HG02763 (cell line): ENCODE measurements at regions not wholly inside any gene's neighbourhood (a gene's known extent, or its start where the extent isn't known, plus 50 kb on each side); places are given as distances from the start of the nearest gene placed in this dataset.
"Not testable (repeated sequence)": the region's sequence is repeated elsewhere in the genome, so short reads cannot be mapped to it uniquely, and the experiment has no call there.

Experiments used
- ATAC-seq: cut with Tn5 transposase; IDR thresholded peaks from one replicate; pipeline ENCODE4 v1.9.1; 2021; ENCODE audit warnings: mild to moderate bottlenecking, moderate library complexity; ENCODE audit not compliant: unreplicated experiment

DNA sequence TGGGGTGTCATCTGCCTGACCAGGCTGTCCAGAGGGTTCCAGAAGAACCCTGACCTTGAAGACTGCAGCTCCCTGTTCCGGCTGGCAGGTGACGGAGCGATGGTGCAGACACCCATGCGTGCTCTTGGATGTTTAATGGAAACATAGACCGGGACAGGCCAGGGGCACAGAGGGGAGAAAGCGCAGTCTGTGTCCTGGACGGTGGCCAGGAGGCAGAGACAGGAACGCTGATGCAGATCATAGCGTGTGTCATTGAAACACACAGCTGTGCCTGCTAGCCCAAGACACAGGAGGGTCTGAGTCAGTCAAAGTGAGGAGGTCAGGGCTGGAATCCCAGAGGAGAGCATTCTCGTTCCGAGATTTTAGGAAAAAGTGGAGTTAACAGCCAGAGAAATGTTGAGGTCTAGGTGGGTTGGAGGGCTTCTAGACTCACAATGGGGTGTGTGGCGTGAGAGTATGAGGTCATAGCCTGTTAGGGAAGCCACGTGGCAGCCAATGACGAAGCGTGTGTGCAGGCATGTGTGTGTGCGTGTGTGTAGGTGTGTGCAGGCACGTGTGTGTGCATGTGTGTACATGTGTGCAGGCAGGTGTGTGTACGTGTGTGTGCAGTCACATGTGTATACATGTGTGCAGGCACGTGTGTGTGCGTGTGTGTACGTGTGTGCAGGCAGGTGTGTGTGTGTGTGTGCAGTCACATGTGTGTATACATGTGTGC, 167.0 kb downstream of the ERMARD start:
- no peak for ATAC-seq

DNA sequence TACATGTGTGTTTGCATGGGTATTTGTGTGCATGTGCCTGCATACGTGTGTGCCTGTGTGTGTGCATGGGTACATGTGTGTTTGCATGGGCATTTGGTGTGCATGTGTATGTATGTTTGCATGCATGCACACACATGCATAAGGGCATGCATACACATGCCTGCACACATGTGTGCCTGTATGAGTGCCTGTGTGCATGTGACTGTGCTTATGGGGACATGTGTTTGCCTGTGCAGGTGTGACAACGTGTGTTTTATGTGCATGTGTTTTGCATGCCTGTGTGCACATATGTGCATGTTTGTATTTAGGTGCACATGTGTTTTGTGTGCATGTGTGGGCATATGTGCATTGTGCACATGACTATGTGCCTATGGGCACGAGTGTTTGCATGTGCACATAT, 165.7 kb downstream of the ERMARD start:
- no peak for ATAC-seq

DNA sequence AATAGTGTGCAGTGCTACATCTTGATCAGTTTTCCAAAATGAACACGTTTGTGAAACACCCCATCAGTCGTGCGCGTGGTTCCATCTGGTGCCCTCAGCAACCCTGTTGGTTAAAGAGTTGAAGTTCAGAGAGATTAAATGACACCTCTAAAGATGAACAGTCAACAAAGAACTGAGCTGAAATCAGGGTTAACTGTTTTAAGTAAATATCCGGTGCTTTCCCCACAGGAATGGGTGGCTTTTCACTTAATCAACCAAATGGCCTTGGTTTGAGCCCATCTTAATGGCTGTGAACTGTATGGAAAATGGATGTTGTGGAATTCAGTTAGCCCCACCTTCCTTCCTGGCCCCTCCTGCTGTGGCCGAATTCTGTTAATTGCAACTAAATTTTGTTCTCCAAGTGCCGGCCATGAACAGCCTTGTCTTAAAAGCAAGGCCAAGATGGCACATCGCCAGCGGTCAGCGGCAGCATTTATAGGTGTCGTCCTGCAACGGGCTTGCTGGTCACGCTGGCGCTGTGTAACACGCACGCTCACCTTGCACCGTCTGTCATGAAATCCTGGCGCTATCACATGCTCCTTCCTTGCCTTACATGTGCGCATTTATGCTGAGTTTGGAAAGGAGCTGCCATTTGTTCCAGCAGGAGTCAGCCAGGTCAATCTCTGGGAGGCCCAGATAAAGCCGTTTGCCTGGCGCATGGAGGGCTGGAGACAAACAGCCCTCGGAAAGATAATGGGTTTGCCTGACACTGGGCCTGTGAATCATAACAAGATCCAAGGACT, 164.5 kb downstream of the ERMARD start:
- no peak for ATAC-seq

DNA sequence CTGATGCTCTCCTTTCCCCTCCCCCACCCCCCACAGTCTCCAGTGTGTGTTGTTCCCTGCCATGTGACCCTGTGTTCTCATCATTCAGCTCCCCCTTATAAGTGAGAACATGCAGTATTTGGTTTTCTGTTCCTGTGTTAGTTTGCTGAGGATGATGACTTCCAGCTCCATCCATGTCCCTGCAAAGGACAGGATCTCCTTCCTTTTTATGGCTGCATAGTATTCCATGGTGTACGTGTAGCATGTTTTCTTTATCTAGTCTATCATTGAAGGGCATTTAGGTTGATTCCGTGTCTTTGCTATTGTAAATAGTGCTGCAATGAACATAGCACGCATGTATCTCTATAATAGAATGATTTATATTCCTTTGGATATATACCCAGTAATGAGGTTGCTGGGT, 162.3 kb downstream of the ERMARD start:
- not testable (repeated sequence) for ATAC-seq

DNA sequence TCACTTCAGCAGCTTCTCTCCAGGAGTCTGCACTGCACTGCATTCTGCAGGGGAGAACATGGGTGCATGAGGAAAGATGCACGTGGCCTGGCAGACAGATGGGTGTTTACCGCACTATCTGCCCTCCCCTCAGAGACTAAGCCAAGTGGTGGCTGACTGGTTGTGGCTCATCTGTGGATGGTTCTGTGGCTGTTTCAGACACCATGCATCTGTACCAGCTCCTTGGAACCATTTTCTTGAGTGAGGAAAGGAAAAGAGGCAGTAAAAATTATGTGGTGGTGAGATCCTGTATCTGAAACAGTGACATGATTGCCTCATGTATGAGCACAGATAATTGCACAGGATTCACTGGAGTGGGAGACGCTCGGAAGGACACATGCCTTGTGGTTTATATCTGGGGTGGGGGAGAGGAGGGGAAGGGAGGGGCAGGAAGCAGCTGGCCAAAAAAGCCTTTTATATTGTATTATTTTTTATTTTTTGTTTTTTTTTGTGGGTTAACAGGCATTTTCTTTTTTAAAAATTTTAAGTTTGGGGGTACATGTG, 161.7 kb downstream of the ERMARD start:
- ATAC-seq: no peak

DNA sequence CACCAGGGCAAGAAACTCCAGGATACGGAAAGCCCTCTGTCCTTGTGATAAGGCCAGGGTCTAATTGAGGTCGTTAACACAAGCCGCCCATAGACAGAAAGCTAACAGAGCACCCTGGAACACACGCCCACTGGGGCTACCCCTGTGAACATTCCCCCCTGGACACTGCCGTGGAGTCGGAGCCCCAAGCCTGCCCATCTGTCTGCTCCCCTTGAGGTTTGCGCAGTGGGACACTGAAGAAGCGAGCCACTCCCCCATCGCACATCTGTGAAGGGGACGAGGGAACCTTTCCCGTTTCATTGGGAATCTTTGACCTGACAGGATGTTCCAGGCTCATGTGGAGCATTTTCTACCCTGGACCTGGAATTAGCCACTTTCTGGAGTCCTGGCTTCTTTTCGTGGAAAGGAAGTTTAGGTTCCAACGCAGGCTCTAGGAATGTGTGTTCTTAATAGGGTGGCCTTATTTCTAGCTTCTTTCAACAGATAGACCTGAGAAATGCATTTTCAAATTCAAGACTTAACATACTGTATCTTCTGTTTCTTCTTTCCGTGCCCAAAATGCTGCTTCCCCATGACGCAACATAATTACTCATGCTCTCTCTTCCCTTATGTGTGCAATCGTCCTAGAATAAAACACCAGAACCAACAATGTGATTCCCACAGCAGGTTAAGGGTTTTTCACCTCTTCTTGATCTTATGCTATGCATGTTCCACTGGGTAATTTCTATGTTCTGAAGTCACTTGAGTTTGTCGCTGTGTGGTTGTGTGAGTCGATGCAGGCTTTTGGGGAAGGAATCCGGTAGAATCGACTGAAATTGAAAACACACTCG, 161.1 kb downstream of the ERMARD start:
- no peak for ATAC-seq

DNA sequence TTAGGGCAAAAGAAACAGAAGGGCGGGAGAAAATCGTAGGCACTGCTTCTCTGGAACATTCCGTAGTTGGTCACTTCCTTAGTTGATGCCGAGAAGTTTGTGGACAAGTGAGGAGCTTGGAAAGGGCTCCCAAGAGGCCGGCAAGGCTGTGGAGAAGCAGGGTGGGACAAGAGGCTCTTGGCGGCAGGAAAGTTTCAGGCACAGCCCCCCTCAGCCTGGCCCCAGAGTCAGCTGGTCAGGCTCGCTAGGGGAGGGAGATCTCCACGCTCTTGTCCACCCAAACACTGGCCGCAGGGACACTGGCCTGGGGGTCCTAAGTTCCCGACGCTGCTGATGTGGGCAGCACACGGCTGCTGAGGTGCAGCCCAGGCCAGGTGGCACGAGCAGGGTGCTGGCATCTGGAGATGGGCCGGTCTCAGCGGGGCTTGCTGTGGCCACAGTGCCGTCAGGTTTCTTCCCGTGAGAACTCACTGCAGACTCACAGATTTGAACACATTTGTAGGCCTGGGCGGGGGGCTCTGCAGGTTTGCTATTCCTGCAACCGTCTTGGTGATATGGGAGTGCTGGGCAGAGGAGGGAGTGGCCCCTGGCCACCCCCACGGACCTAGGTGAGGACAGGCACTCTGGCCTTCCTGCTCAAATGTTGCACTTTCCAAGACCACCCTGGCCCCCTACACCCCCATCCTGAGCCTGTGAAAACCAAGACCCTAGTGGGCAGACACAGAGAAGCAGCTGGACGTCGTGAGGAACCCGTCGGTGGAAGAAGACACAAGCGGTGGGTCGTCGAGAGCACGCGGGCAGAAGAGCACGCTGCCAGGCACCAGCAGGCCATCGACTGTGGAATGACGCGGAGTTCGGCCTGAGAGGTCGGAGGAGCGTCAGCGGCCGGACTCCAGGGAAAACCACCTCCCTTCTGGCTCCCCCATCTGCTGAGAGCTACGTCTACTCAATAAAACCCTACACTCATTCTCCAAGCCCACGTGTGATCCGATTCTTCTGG, 160.1 kb downstream of the ERMARD start:
- no peak for ATAC-seq

DNA sequence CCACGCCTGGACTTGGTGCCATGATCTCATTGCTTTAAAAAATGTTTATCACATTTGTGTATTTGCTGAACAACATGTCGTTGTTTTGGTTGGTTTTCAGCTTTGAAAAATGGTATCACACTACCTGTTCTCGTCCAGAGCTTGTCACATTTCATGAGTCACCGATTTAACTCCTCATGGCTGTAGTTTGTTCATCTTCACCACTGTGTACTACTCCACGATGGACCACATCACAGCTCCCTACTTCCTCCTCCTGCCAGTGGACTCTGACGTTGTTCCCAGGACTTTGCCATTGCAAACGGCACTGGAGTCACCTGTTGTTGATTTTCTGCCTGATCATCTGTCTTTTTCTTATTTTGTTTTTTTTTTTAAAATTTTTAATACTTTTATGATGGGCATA, 157.7 kb downstream of the ERMARD start:
- no peak for ATAC-seq

DNA sequence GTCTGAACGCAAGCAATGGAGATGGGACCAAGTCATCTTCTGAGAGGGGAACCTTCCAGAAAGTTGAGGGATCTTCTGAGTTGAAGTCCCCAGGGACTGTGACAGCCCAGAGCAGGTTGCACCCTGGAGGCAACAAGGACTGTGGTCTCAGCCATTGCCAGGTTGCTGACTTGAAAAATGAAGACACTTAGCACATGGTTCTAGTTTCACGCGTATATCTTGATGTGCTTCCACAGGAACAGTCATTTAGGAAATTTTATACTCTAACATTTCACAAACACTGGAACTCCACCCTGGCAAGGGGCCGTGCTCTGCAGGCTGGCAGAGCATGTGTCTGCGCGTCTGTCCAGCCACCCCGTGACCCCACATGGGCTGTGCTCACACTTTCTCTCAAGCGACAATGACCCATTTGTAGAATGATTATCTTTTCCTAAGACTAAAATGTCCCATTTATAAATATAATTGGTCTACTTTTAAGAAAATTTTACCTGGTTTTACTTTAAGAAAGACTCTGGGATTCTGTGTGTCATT, 157.0 kb downstream of the ERMARD start:
- no peak for ATAC-seq

DNA sequence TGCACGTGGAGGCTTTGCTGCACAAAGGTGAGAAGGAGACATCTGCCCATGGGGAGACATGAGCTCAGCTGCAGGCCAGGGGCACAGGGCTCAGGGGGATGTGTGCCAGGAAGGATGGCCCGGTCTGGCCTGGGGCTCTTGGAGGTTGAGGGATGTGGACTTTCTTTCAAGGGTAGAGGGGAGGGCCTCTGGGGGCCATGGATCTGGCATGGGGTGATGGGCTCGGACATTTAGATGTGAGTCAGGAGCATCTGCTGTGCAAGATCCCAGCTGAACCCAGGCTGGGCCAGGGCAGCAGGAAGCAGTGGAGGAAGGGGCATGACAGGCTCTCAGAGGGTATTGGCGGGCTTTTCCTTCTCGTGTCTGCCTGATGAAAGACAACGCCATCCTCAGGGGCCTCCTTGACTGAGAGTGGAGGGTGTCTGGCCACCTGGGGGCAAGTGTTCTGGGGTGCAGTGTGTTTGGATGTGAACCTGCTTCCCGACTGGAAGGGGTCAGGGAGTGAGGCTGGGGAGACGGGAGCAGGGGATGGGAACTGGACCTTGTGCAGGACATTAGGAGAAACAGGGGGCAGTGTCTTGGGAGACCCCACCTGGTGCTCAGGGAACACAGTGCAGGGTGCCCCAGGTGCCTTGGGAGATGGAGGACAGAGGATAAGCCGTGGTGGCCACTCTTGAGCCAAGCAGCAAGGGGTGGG, 156.1 kb downstream of the ERMARD start:
- ATAC-seq: no peak

DNA sequence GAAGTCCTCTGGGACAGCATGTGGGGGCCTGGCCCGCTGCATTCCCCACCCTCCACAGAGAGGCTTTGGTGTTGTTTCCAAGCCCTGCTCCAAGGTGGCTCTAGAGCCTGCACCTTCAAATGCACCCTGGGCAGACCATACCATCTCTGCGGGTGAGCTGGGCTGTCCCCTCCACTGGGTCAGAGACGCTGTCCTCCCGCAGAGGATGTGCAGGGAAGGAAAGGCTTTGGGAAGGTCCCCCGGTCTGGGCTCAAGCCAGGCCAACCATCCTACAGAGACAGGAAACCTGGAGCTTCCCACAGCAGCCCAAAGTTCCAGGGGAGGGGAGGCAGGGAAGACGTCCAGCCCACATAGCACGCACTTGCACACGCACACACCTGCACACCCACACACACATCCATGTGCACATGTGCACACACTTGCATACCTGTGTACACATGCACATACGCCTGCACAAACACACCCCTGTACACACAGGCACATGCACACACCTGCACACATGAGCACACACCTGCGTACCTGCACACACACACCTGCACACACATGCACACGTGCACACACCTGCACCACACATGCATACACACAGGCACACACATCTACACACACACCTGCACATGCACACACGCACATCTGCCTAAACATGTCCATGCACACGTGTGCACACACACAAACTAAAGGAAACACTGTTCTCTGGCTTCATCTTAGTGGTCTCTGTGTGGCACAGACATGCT, 155.4 kb downstream of the ERMARD start:
- ATAC-seq: no peak

DNA sequence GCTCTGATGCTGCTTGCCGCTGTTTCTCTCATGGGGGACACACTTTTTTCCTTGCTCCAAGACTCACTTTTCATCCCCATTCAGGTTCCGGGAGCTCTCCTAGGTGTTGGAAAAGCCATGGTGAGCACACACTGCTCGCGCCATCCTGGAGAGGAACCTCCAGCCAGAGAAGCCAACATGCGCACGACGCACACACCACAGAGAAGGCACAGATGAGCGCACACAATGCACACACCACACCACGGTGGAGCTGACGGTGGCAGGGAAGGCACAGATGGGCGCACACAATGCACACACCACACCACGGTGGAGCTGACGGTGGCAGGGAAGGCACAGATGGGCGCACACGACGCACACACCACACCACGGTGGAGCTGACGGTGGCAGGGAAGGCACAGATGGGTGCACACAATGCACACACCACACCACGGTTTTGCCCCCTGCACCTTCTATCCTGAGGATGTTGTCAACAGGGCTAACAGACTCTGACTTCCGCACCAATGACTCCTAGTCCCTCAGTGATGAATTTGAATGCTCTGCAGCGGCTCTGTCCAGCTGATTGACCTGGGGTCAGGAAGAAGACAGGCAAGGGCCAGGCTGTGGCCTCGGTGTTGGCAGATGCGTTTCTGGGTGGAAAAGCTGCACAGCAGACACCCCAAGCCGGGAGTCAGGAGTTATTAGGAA, 154.7 kb downstream of the ERMARD start:
- ATAC-seq: no peak

DNA sequence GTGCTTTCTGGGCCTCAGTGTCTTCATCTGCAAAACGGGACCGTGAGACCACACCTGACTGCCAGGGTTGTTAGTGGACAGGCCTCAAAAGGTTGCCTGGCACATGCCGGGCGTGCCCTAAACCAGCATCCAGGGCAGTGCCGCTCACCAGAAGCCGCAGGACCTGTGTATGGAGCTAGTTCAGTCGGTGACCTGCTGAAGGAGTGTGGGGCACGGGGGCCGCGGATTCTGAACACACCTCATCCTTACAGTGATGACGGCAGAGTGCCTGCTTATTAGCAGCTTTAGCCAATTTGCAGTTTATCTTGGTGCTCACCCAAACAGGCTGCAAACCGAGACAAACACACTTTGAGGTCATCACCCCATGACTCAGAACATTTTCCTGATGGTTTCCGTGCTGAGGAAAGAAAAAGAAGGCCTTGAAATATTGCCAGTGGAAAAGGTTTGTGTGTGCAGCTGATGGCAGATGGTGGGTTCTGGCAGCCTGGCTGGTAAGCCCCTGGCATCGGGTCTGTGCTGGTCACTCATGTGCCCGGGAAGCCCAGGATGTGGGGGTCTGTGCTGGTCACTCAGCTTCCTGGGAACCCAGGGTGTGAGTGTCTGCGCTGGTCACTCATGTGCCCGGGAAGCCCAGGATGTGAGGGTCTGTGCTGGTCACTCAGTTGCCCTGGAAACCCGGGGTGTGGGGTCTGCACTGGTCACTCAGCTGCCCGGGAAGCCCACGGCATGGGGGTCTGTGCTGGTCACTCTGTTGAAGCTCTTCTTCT, 153.8 kb downstream of the ERMARD start:
- no peak for ATAC-seq

DNA sequence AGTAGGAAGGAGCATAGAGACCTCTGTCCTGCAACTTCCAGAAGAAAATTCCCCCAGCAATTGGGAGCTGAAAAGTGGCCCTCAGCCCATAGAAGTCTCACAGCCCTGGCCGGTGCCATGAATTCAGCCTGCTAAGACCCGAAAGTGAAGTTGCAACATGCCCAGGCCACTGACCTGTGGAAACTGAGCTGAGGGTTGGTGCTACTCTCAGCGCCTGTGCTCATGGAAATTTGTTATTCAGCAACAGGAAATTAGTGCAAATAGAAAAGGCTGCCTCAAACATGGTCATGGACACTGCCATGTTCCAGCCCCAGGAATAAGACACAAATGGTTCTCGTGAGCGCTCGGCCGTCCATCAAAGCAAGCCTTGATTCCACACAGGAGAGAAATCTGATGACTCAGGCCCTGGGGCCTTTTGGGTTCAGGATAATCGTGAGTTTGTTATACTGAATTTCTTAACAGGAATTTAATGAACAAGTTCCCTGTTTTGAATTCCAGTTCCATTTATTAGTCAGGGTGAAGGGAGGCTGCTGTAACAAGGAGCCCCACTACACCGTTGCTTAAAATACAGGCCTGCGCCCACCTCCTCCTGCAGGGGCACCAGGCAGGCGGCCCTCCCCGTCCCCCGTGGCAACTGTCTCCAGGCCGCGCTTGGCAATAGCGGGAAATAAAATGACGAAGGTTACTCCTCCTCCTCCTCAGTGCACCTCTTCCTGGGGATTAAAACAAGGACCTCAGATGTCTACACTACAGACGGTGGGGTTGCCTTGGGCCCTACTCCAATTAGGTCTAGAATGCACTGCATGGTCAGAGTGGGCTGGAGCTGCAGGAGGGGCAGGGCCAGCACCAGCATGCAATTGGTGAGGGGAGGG, 152.9 kb downstream of the ERMARD start:
- no peak for ATAC-seq

DNA sequence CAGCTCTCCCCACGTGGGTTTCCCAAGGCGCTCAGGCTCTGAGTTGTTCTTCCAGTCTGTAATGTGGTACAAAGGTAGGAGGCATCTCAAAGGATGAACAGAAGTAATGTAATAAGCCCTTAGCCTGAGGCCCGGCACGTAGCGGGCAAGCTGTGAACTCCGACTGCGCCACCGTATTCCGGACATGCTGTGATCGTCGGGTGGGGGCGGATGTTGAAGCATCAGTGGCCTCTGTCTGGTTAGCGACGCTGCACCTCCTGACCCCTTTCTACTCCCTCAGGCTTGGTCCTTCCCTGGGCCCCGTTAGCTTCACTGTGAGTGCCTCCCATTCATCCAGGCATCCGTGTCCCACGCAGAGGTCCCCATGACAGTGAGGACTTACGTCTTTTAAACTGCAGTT, 151.7 kb downstream of the ERMARD start:
- ATAC-seq: no peak

DNA sequence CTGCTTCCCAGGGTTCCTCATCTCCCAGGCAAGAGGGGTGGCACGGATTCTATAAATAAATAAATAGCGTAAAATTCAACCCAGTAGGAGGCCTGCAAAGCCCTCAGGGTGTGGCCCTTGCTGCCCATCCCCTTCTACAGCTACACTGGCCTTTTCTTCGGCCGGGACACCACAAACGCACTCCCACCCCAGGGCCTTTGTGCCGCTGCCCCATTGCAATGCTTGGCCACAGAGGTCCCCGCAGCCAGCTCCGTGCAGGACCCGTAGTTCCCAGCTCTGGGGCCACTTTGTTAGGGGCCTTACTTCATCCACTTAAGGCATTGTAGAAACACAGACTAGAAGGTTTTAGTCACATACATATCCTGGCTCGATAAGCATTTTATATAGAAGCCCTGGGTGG, 151.2 kb downstream of the ERMARD start:
- no peak for ATAC-seq
